Lung (tissue), 11 donors: ENCODE measurements at regions not wholly inside any gene's neighbourhood (a gene's known extent, or its start where the extent isn't known, plus 50 kb on each side); places are given as distances from the start of the nearest gene placed in this dataset.

Experiments
- ATAC-seq: fragments of 200-7000 bp; cut with Tn5 transposase; one replicate; pipeline ENCODE4 v1.9.1; 2020; ENCODE audit warnings: moderate number of reproducible peaks; ENCODE audit not compliant: insufficient read depth, low FRiP score
- DNase-seq, 3 donors: peaks; one replicate each; pipeline ENCODE4 v3.0.0-alpha.2; 2013 to 2017
- H3K27ac ChIP-seq, 2 donors: one replicate each; pipeline ENCODE4 v1.5.1; 2013; ENCODE audit warnings: mild to moderate bottlenecking in 2 of 2, moderate library complexity in 2 of 2, control low read depth in 1 of 2, inconsistent platforms in 1 of 2, low read depth in 1 of 2, low read length in 1 of 2
- H3K27me3 ChIP-seq, 3 donors: one replicate each; pipeline ENCODE4 v1.5.1; 2013; ENCODE audit warnings: low read length in 2 of 3; ENCODE audit not compliant: control insufficient read depth in 3 of 3, insufficient read depth in 3 of 3
- H3K36me3 ChIP-seq, 4 donors: one replicate each; pipeline ENCODE4 v1.5.1; 2013; ENCODE audit warnings: low read length in 4 of 4, mild to moderate bottlenecking in 1 of 4, moderate library complexity in 1 of 4; ENCODE audit not compliant: control insufficient read depth in 4 of 4, insufficient read depth in 4 of 4
- H3K4me1 ChIP-seq, 5 donors: one replicate each; pipeline ENCODE4 v1.5.1; 2013; ENCODE audit warnings: low read length in 5 of 5, mild to moderate bottlenecking in 2 of 5, moderate library complexity in 1 of 5; ENCODE audit not compliant: control insufficient read depth in 5 of 5, insufficient read depth in 5 of 5
- H3K4me3 ChIP-seq: one replicate; pipeline ENCODE4 v1.5.1; 2013; ENCODE audit warnings: mild to moderate bottlenecking, control low read depth, moderate library complexity
- H3K9ac ChIP-seq, 2 donors: one replicate each; pipeline ENCODE4 v1.5.1; 2013; ENCODE audit warnings: low read length in 2 of 2, control low read depth in 1 of 2; ENCODE audit not compliant: insufficient read depth in 1 of 2
- H3K9me3 ChIP-seq, 4 donors: one replicate each; pipeline ENCODE4 v1.5.1; 2013; ENCODE audit warnings: low read length in 3 of 4, mild to moderate bottlenecking in 1 of 4, moderate library complexity in 1 of 4; ENCODE audit not compliant: control insufficient read depth in 4 of 4, insufficient read depth in 3 of 4
- WGBS, 2 donors: extraction: QIAGEN DNeasy Blood & Tissue Kit; methylation state at CpG; one replicate each; pipeline ENCODE4 v1.1.7; 2013; 5-methylcytosine and 5-hydroxymethylcytosine counted together
- TF ChIP-seq, protein P1 (sequence below): IDR thresholded peaks from 2 replicates; pipeline ENCODE4 v1.5.1; 2012; ENCODE audit warnings: mild to moderate bottlenecking; ENCODE audit errors: control extremely low read depth, extremely low read depth
- donor health status: control.
- donor health status: control.
- donor health status: Bipolar disorder and iron deficiency.
- donor health status: healthy.
- donor health status: DM: yes; HTN: yes; CAD: no.

DNA sequence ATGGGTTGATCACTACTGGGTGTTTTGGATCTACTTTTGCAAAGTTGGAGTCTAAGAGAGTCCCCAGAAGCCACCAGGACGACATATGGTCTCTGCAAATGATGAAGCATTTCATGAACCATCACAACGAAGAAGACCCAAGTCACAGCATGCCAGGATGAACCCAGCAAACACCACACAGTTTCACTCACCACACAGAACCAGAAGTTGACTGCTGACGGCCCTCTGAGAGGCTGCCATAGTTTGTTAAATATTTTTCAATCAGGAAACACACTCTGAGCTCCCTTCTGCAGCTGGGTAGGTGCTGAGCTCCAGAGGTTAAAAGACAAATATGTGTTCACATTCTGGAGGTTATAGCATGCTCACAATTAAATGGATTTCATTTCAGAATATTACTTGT, 271.4 kb downstream of the DCDC2C start:
- WGBS, 2 donors: 67 to 73% methylated on average over 3 of the region's 3 CpGs

DNA sequence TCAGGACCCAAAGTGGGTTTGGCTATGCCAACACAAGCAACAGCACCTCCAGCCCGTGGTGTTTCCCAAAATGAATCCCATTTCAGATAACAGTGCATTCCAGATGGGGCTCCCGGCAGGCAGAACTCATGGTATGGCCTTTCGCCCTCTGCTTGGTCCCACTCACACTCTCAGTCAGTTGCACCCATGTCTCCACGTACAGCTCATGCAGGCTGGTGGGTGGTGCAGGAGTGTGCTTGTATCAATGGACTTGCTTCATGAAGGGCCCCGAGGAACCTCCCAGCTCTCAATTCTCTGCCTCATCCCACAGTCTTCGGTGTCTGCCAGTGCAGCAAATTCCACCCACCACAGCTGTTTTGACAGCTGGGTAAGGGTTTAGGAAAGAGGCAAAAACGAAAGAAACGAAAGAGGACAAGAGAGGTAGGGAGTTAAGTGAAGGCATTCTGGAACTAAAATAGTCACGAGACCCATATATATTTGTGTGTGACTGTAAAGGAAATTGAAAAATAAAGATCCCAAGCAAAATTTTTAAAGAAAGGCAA, 278.1 kb downstream of the DCDC2C start:
- peaks cover 0 to 10% (median 0%) of the 10 kb centered on the region in 4 donors for H3K9me3 ChIP-seq
- H3K27me3 ChIP-seq: no peaks in the 10 kb centered on the region
- no peak overlapping the region for H3K27ac ChIP-seq
- no peaks in the 10 kb centered on the region for H3K4me1 ChIP-seq
- DNase-seq: no peak
- H3K36me3 ChIP-seq: no peaks in the 10 kb centered on the region
- H3K4me3 ChIP-seq: no peak overlapping the region
- no peak overlapping the region for H3K9ac ChIP-seq
- no peak for ATAC-seq
- 82 to 86% methylated on average over 9 of the region's 9 CpGs for WGBS, 2 donors
- TF ChIP-seq, protein P1, sequence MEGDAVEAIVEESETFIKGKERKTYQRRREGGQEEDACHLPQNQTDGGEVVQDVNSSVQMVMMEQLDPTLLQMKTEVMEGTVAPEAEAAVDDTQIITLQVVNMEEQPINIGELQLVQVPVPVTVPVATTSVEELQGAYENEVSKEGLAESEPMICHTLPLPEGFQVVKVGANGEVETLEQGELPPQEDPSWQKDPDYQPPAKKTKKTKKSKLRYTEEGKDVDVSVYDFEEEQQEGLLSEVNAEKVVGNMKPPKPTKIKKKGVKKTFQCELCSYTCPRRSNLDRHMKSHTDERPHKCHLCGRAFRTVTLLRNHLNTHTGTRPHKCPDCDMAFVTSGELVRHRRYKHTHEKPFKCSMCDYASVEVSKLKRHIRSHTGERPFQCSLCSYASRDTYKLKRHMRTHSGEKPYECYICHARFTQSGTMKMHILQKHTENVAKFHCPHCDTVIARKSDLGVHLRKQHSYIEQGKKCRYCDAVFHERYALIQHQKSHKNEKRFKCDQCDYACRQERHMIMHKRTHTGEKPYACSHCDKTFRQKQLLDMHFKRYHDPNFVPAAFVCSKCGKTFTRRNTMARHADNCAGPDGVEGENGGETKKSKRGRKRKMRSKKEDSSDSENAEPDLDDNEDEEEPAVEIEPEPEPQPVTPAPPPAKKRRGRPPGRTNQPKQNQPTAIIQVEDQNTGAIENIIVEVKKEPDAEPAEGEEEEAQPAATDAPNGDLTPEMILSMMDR: no peak

More for the DNA sequence above, 271.4 kb downstream of the DCDC2C start:
- Histone ChIP-seq H3K9me3 (peaks cover 0 to 9% (median 3%) of the 10 kb centered on the region in 4 donors), H3K27me3 (no peaks in the 10 kb centered on the region), H3K4me3 (no peak overlapping the region), H3K36me3 (no peaks in the 10 kb centered on the region), H3K9ac (no peak overlapping the region), H3K4me1 (peaks cover 0 to 9% (median 0%) of the 10 kb centered on the region in 5 donors), H3K27ac (no peak overlapping the region)
- TF ChIP-seq, protein P1: no peak
- DNase-seq (no peak), ATAC-seq (no peak)

DNA sequence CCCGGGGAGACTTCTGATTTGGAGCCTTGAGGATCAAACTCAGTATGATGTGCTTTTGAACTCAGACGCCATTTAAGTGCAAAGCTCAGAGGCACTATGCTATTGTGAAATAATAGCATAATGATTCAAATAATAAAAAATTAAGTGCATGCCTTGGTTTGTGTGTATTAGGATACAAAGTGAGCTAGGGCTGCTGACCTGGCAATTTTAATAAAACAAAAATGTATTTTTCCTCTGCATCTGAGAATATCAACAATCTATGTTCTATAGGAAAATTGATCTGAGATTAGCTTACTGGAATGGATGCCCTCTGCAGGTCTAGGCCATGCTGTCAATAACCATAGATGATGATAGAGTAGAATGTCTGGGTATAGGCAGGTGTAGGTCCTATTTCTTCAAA, 278.8 kb downstream of the DCDC2C start:
- no peaks in the 10 kb centered on the region for H3K36me3 ChIP-seq
- H3K27ac ChIP-seq: no peak overlapping the region
- DNase-seq: no peak
- 85 to 91% methylated on average over 2 of the region's 2 CpGs for WGBS, 2 donors
- H3K9me3 ChIP-seq: peaks cover 0 to 10% (median 0%) of the 10 kb centered on the region in 4 donors
- H3K4me1 ChIP-seq: no peaks in the 10 kb centered on the region
- no peak overlapping the region for H3K4me3 ChIP-seq
- TF ChIP-seq, protein P1: no peak
- H3K9ac ChIP-seq: no peak overlapping the region
- no peak for ATAC-seq
- no peaks in the 10 kb centered on the region for H3K27me3 ChIP-seq

DNA sequence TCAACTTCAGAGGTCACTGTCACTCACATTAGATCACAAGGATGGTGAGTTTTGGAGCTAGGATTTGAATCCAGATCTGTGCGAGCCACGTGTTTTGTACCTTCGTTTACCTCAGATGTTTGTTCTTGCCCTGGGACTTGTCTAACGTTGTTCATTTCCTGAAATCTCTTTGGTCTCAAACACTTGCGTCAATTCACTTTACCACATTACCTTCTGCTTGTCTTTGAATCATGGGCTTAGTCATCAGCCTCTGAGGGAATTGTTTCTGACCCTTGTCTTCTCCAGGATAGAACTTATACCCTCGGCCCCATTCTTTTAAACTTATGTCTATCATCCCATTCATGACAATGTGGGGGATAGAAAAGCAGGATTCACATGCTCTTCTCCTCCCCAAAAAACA, 282.7 kb downstream of the DCDC2C start:
- Histone ChIP-seq H3K36me3 (no peaks in the 10 kb centered on the region), H3K4me3 (no peak overlapping the region), H3K9me3 (peaks cover 0 to 8% (median 0%) of the 10 kb centered on the region in 4 donors), H3K4me1 (no peaks in the 10 kb centered on the region), H3K27ac (no peak overlapping the region), H3K27me3 (no peaks in the 10 kb centered on the region), H3K9ac (no peak overlapping the region)
- ATAC-seq (no peak), DNase-seq (no peak)
- TF ChIP-seq, protein P1: no peak
- 77 to 81% methylated on average over 6 of the region's 6 CpGs for WGBS, 2 donors
